Prostate gland (tissue), 2 donors: ENCODE measurements at regions not wholly inside any gene's neighbourhood (a gene's known extent, or its start where the extent isn't known, plus 50 kb on each side); places are given as distances from the start of the nearest gene placed in this dataset.

ENCODE experiments used
- DNase-seq: peaks from one replicate; pipeline ENCODE4 v3.0.0-alpha.2; 2019; ENCODE audit warnings: low spot score
- H3K27ac ChIP-seq, 2 donors: fragments of 200-600 bp; sonication (generic); 2 replicates each; pipeline ENCODE4 v1.5.1; 2017 to 2019
- H3K27me3 ChIP-seq: fragments of 200-600 bp; sonication (generic); replicated peaks from 2 replicates; pipeline ENCODE4 v1.5.1; 2019; ENCODE audit not compliant: insufficient read depth
- H3K36me3 ChIP-seq, 2 donors: fragments of 200-600 bp; sonication (generic); 1 replicate in 1 of 2; 2 replicates in 1 of 2; pipeline versions ENCODE4 v1.5.1 to v1.8.1; 2017 to 2019
- H3K4me1 ChIP-seq: fragments of 200-600 bp; sonication (generic); replicated peaks from 2 replicates; pipeline ENCODE4 v1.5.1; 2019
- H3K4me3 ChIP-seq, 2 donors: fragments of 200-600 bp; sonication (generic); 2 replicates each; pipeline ENCODE4 v1.5.1; 2017 to 2019
- H3K9me3 ChIP-seq: fragments of 200-600 bp; sonication (generic); 2 replicates; pipeline ENCODE4 v1.5.1; 2017
- POLR2A ChIP-seq: fragments of 450-650 bp; IDR thresholded peaks from one replicate; pipeline ENCODE4 v1.6.1; 2016; ENCODE audit warnings: antibody characterized with exemption, mild to moderate bottlenecking
- POLR2AphosphoS5 ChIP-seq: sonication (generic); formaldehyde crosslinking; IDR thresholded peaks from one replicate; pipeline ENCODE4 v1.6.1; 2017; ENCODE audit warnings: antibody characterized with exemption
- WGBS: methylation state at CpG from one replicate; pipeline ENCODE4 v1.1.5; 2018; 5-methylcytosine and 5-hydroxymethylcytosine counted together
- intact Hi-C: fragments of 100-400 bp; cut with DNase I; formaldehyde crosslinking; loops from one replicate; pipeline ENCODE4 v1.14.2; 2022
- TF ChIP-seq, protein P1 (sequence below), 4 experiments: fragments of 200-600 bp in 2 of 4; fragments of 450-650 bp in 2 of 4; sonication (generic) in 2 of 4; IDR thresholded peaks; 1 replicate in 3 of 4; 2 replicates in 1 of 4; pipeline ENCODE4 v1.5.1; 2016 to 2019; ENCODE audit warnings: antibody characterized with exemption in 4 of 4, mild to moderate bottlenecking in 2 of 4, moderate library complexity in 2 of 4

DNA sequence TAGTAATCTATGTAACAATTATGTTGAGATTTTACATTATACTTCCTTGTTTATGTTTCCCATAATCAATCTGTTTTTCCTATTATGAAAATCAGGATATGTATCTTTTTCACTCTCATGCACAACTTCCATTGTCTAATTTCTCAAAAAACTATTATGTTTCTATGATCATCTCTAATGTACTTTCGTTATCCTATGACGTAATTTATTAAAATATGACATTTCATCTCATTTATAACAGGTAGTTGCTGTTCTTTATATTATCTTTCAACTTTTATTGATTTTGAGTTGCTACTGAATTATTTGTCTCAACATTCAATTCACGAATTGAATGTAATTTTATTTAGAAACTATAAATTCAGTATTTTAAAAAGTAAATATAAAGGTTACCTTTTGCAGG lies 100.8 kb upstream of the MAGEB18 start:
- WGBS = 94% methylated on average over 3 of the region's 3 CpGs
- H3K27me3 ChIP-seq = no peaks in the 10 kb centered on the region
- no peak for TF ChIP-seq POLR2A
- TF ChIP-seq, protein P1, sequence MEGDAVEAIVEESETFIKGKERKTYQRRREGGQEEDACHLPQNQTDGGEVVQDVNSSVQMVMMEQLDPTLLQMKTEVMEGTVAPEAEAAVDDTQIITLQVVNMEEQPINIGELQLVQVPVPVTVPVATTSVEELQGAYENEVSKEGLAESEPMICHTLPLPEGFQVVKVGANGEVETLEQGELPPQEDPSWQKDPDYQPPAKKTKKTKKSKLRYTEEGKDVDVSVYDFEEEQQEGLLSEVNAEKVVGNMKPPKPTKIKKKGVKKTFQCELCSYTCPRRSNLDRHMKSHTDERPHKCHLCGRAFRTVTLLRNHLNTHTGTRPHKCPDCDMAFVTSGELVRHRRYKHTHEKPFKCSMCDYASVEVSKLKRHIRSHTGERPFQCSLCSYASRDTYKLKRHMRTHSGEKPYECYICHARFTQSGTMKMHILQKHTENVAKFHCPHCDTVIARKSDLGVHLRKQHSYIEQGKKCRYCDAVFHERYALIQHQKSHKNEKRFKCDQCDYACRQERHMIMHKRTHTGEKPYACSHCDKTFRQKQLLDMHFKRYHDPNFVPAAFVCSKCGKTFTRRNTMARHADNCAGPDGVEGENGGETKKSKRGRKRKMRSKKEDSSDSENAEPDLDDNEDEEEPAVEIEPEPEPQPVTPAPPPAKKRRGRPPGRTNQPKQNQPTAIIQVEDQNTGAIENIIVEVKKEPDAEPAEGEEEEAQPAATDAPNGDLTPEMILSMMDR (IDR thresholded peaks at IDR 0.05) = no peak
- TF ChIP-seq POLR2AphosphoS5 = no peak
- intact Hi-C loops = no loop called here
- H3K27ac ChIP-seq = no peak overlapping the region
- no peaks in the 10 kb centered on the region for H3K4me1 ChIP-seq
- no peaks in the 10 kb centered on the region for H3K9me3 ChIP-seq
- DNase-seq = no peak
- no peak overlapping the region for H3K4me3 ChIP-seq
- H3K36me3 ChIP-seq = no peaks in the 10 kb centered on the region

DNA sequence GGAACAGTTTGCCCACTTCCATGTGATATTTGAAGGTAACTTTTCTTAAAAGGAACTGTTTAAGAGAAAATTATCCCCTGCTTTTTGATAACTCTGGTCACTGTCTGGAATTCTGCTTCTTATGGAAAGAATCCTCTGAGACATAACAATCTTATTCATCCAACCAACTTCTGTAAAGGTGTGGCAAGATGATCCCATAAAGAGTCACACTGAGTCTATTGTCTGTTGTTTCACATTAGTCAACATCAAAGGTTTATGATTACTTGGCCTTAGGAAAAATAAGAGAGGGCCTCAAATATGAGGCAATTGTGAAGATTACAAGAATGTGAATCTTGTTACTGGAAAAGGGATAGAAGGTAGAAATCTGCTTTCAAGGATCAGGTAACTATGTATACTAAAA lies 88.0 kb upstream of the MAGEB18 start:
- H3K27ac ChIP-seq = no peak overlapping the region
- no peaks in the 10 kb centered on the region for H3K4me1 ChIP-seq
- no peak overlapping the region for H3K4me3 ChIP-seq
- DNase-seq = no peak
- H3K9me3 ChIP-seq = no peaks in the 10 kb centered on the region
- intact Hi-C loops = no loop called here
- TF ChIP-seq, protein P1 (IDR thresholded peaks at IDR 0.05) = no peak
- TF ChIP-seq POLR2A (no peak), POLR2AphosphoS5 (no peak)
- H3K36me3 ChIP-seq = no peaks in the 10 kb centered on the region
- H3K27me3 ChIP-seq = no peaks in the 10 kb centered on the region

DNA sequence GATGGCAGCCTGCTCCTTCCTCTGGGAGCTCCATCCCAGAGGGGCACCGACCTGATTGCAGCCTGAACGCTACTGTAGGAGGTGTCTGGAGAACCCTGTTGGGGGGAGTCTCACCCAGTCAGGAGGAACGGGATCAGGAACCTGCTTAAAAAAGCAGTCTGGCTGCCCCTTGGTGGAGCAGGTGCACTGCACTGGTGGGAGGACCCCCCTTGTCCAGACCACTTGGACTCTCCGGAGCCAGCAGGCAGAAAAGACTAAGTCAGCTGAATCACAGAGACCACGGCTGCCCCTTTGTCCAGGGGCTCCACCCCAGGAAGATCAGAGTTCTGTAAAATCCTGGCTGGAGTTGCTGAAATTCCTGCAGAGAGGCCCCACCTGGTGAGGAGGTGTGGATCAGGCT lies 67.3 kb upstream of the MAGEB18 start:
- no peak overlapping the region for H3K27ac ChIP-seq
- 68% methylated on average over 4 of the region's 5 CpGs for WGBS
- H3K36me3 ChIP-seq = no peaks in the 10 kb centered on the region
- TF ChIP-seq, protein P1 (IDR thresholded peaks at IDR 0.05) = no peak
- TF ChIP-seq POLR2AphosphoS5 (no peak), POLR2A (no peak)
- H3K4me1 ChIP-seq = no peaks in the 10 kb centered on the region
- intact Hi-C loops = no loop called here
- no peak for DNase-seq
- no peaks in the 10 kb centered on the region for H3K27me3 ChIP-seq
- H3K4me3 ChIP-seq = no peak overlapping the region
- H3K9me3 ChIP-seq = no peaks in the 10 kb centered on the region

DNA sequence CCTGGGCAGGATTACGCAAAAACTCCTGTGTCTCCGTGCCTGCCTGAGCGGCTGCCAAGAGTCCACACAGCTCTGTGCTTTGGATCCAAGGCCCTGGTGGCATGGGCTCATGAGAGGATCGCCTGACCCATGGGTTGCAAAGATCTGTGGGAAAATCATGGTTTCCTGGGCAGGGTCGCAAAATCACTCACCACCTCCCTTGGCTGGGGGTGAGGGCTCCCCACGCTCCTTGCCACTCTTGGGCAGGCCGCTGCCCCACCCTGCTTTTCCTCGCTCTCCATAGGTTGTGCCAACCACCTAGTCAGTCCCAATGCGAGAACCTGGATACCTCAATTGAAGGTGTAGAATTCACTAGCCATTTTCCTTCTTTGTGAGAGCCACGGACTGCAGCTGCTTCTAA lies 66.5 kb upstream of the MAGEB18 start:
- TF ChIP-seq, protein P1 (IDR thresholded peaks at IDR 0.05) = no peak
- TF ChIP-seq POLR2A = no peak
- TF ChIP-seq POLR2AphosphoS5 = no peak
- Histone ChIP-seq H3K27ac (no peak overlapping the region), H3K4me1 (no peaks in the 10 kb centered on the region), H3K27me3 (no peaks in the 10 kb centered on the region), H3K4me3 (no peak overlapping the region), H3K36me3 (no peaks in the 10 kb centered on the region), H3K9me3 (no peaks in the 10 kb centered on the region)
- DNase-seq = no peak
- WGBS = 92% methylated on average over 10 of the region's 10 CpGs
- intact Hi-C loops = no loop called here

DNA sequence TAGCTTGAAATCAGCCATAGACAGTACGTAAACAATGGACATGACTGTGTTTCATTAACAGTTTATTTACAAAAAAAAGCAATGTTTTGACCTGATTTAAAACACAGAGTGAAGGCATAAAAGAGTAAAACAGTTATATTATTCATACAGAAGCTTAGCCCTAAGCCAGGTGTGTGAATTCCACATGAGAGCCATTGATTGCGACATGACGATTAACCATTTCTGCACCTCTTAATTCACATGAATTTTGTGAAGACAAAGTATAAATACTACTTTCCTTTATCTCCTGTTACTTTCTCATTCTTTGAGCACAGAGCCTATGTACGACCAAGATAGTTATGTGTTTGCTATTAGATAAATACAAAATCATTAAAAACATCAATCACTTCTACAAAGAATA lies 55.0 kb upstream of the MAGEB18 start:
- H3K27me3 ChIP-seq = no peaks in the 10 kb centered on the region
- H3K9me3 ChIP-seq = no peaks in the 10 kb centered on the region
- TF ChIP-seq, protein P1 (IDR thresholded peaks at IDR 0.05) = no peak
- TF ChIP-seq POLR2A (no peak), POLR2AphosphoS5 (no peak)
- DNase-seq = no peak
- H3K36me3 ChIP-seq = no peaks in the 10 kb centered on the region
- H3K27ac ChIP-seq = no peak overlapping the region
- intact Hi-C loops = no loop called here
- 73% methylated on average over 4 of the region's 4 CpGs for WGBS
- no peaks in the 10 kb centered on the region for H3K4me1 ChIP-seq
- no peak overlapping the region for H3K4me3 ChIP-seq
